Activated naive CD4-positive, alpha-beta T cell treated with anti-CD3 and anti-CD28 coated beads, Interleukin-2, amount 50 U/mL, for 72 hours (primary cell): ENCODE measurements at regions not wholly inside any gene's neighbourhood (a gene's known extent, or its start where the extent isn't known, plus 50 kb on each side); places are given as distances from the start of the nearest gene placed in this dataset.
"Not testable (repeated sequence)": the region's sequence is repeated elsewhere in the genome, so short reads cannot be mapped to it uniquely, and the experiment has no call there.

Experiments used
- ATAC-seq, 2 donors: fragments of 150-1000 bp; cut with Tn5 transposase; 2 replicates each; pipeline ENCODE4 v1.10.0; 2021; ENCODE audit warnings: mild to moderate bottlenecking in 2 of 2, moderate library complexity in 2 of 2
- DNase-seq, 2 donors: peaks; one replicate each; pipeline ENCODE4 v3.0.0; 2021 to 2022; ENCODE audit warnings: low spot score in 2 of 2
- H3K27ac Mint-ChIP-seq, 2 donors: one replicate each; pipeline ENCODE4 v1.8.0; 2022; ENCODE audit warnings: mild to moderate bottlenecking in 2 of 2, mixed read lengths in 2 of 2
- H3K36me3 Mint-ChIP-seq, 2 donors: one replicate each; pipeline ENCODE4 v1.8.0; 2022; ENCODE audit warnings: mixed read lengths in 2 of 2
- H3K9me3 Mint-ChIP-seq, 2 donors: one replicate each; pipeline ENCODE4 v1.8.0; 2022; ENCODE audit warnings: mixed read lengths in 2 of 2

DNA sequence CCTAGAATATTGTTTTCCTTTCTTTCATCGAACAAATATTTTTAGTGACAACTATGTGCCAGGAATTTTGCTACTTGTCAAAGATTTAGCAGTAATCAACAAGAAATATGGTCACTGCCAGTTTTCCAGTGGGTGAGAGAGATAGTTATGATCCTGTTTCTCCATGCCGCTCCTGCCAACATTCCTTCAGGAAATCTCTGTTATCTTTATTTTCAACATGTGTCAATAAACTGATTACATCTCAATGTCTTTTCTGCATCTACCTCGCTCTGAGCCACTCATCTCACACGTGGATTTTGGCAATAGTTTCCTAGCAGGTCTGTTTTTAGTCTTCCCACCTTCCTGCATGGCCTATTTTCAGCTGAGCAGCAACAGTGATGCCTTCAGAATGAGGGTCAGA, 650.0 kb upstream of the STXBP6 start:
- ATAC-seq: no peak

GRCh38 chr14:25698111-25698510, 648.2 kb upstream of the STXBP6 start:
- no peak overlapping the region for H3K27ac Mint-ChIP-seq
- H3K36me3 Mint-ChIP-seq: no peaks in the 10 kb centered on the region
- peaks cover 7 to 17% of the 10 kb centered on the region in 2 donors for H3K9me3 Mint-ChIP-seq
- ATAC-seq (no peak), DNase-seq (no peak)

More for the DNA sequence above, 650.0 kb upstream of the STXBP6 start:
- peaks cover 11 to 13% of the 10 kb centered on the region in 2 donors for H3K9me3 Mint-ChIP-seq
- no peak for DNase-seq
- H3K27ac Mint-ChIP-seq: no peak overlapping the region
- H3K36me3 Mint-ChIP-seq: no peaks in the 10 kb centered on the region

- peaks cover 17 to 27% of the 10 kb centered on the region in 2 donors for H3K9me3 Mint-ChIP-seq
- H3K27ac Mint-ChIP-seq: no peak overlapping the region
- no peak for DNase-seq
- no peaks in the 10 kb centered on the region for H3K36me3 Mint-ChIP-seq
- no peak for ATAC-seq
Measured at GRCh38 chr14:25696176-25696575, 646.2 kb upstream of the STXBP6 start.

- Mint-ChIP-seq H3K9me3 (peaks cover 11% of the 10 kb centered on the region in 2 donors), H3K36me3 (no peaks in the 10 kb centered on the region), H3K27ac (no peak overlapping the region)
- no peak for DNase-seq
- no peak for ATAC-seq
Measured at GRCh38 chr14:25685004-25685403, 635.1 kb upstream of the STXBP6 start.

DNA sequence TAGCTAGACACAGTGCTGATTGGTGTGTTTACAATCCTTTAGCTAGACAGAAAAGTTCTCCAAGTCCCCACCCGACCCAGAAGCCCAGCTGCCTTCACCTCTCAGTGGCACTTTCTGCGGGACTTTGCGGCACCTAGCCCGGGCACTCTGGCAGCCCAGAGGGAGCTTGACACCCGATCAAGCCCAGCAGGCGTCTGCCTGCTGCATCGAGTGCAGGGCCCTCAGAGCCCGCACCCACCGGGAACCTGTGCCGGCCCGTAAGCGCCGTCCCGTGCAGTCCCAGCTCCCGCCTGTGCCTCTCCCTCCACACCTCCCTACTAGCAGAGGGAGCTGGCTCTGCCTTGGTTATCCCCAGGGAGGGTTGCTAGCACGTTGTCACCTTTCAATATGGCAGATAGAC, 631.0 kb upstream of the STXBP6 start:
- H3K27ac Mint-ChIP-seq: no peak overlapping the region
- peaks cover 17 to 23% of the 10 kb centered on the region in 2 donors for H3K9me3 Mint-ChIP-seq
- ATAC-seq (no peak), DNase-seq (no peak)
- peaks cover 5% of the 10 kb centered on the region in 2 donors for H3K36me3 Mint-ChIP-seq

- not testable (repeated sequence) for ATAC-seq, DNase-seq, H3K36me3 Mint-ChIP-seq, H3K27ac Mint-ChIP-seq
- peaks cover 17 to 23% of the 10 kb centered on the region in 2 donors for H3K9me3 Mint-ChIP-seq
Measured at GRCh38 chr14:25680511-25680910, 630.6 kb upstream of the STXBP6 start.

DNA sequence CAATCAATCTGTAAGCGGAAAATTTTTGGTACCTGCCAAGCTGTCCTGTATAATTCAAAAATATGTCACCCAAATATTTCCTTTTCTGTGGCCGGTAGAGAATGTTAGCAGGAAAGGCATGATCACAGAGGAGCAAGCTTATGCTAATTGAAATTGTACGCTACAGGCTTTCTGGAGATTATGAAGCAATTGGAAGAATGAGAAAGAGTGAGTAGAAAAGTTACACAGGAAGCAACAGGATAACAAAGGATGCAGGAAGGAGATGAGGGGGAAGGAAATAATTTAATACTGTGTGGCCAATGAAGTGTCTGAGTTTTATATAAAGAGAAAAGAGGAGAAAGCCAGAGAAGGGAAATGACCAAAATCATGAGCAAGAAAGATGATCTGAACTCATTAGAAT, 627.2 kb upstream of the STXBP6 start:
- Mint-ChIP-seq H3K27ac (no peak overlapping the region), H3K36me3 (peaks cover 5% of the 10 kb centered on the region in 2 donors), H3K9me3 (peaks cover 14 to 35% of the 10 kb centered on the region in 2 donors)
- no peak for DNase-seq
- no peak for ATAC-seq

GRCh38 chr14:25667387-25667786, 617.4 kb upstream of the STXBP6 start:
- DNase-seq (no peak), ATAC-seq (no peak)
- Mint-ChIP-seq H3K9me3 (peaks cover 6 to 18% of the 10 kb centered on the region in 2 donors), H3K27ac (no peak overlapping the region), H3K36me3 (no peaks in the 10 kb centered on the region)

DNA sequence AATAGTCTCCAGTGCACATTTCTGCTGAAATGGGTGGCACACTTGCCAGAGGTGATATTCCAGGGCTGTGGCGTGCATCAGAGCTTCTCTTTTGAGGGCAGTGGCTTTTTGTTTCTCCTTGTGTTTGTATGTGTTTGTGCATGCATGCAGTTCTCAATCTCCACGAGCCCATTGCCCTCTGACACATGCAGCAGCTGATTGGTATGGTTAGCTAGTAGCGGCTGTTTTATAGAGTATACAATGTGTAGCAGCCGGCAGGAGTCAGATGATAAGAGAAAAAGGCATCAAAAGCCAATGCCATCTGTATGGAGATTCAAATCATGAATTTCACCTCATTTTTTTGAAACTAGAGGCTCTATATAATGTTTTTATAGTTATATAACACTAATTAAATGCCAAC, 616.9 kb upstream of the STXBP6 start:
- ATAC-seq (no peak), DNase-seq (no peak)
- Mint-ChIP-seq H3K9me3 (peaks cover 8 to 20% of the 10 kb centered on the region in 2 donors), H3K27ac (no peak overlapping the region), H3K36me3 (no peaks in the 10 kb centered on the region)

- no peak overlapping the region for H3K27ac Mint-ChIP-seq
- ATAC-seq (no peak), DNase-seq (no peak)
- peaks cover 20 to 25% of the 10 kb centered on the region in 2 donors for H3K9me3 Mint-ChIP-seq
- no peaks in the 10 kb centered on the region for H3K36me3 Mint-ChIP-seq
Measured at GRCh38 chr14:25658988-25659387, 609.0 kb upstream of the STXBP6 start.

- DNase-seq (no peak), ATAC-seq (no peak)
- Mint-ChIP-seq H3K9me3 (peaks cover 12 to 21% of the 10 kb centered on the region in 2 donors), H3K27ac (no peak overlapping the region), H3K36me3 (no peaks in the 10 kb centered on the region)
Measured at GRCh38 chr14:25630447-25630846, 580.5 kb upstream of the STXBP6 start.

DNA sequence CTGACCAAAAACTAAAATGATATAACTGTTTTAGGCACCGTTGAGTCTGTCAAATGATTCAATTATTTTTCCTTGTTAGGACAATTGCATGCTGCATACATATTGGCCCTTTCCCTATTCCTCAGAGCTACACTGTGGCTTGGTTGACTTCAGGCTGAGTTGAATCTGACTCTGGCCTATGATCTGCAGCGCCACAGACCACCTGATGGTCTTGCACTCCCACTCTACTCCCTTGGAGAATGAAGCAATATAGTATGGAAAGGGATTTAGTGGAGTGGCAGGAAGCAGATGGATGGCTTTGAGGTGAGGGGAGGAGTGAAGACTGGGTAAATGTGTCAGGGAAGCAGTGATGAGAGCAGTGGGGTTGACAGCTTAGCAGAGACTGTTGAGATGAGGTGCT, 579.0 kb upstream of the STXBP6 start:
- no peaks in the 10 kb centered on the region for H3K36me3 Mint-ChIP-seq
- ATAC-seq: no peak

GRCh38 chr14:25628390-25628789, 578.4 kb upstream of the STXBP6 start:
- DNase-seq (no peak), ATAC-seq (no peak)
- peaks cover 8 to 13% of the 10 kb centered on the region in 2 donors for H3K9me3 Mint-ChIP-seq
- no peak overlapping the region for H3K27ac Mint-ChIP-seq
- H3K36me3 Mint-ChIP-seq: no peaks in the 10 kb centered on the region

More for the DNA sequence above, 579.0 kb upstream of the STXBP6 start:
- peaks cover 12 to 13% of the 10 kb centered on the region in 2 donors for H3K9me3 Mint-ChIP-seq
- DNase-seq: no peak
- H3K27ac Mint-ChIP-seq: no peak overlapping the region

GRCh38 chr14:25626986-25627385, 577.0 kb upstream of the STXBP6 start:
- Mint-ChIP-seq H3K36me3 (no peaks in the 10 kb centered on the region), H3K9me3 (peaks cover 8 to 13% of the 10 kb centered on the region in 2 donors), H3K27ac (no peak overlapping the region)
- ATAC-seq: no peak
- DNase-seq: no peak

GRCh38 chr14:25622763-25623162, 572.8 kb upstream of the STXBP6 start:
- H3K9me3 Mint-ChIP-seq: peaks cover 12 to 27% of the 10 kb centered on the region in 2 donors
- H3K27ac Mint-ChIP-seq: no peak overlapping the region
- ATAC-seq (no peak), DNase-seq (no peak)
- peaks cover 0 to 9% of the 10 kb centered on the region in 2 donors for H3K36me3 Mint-ChIP-seq

DNA sequence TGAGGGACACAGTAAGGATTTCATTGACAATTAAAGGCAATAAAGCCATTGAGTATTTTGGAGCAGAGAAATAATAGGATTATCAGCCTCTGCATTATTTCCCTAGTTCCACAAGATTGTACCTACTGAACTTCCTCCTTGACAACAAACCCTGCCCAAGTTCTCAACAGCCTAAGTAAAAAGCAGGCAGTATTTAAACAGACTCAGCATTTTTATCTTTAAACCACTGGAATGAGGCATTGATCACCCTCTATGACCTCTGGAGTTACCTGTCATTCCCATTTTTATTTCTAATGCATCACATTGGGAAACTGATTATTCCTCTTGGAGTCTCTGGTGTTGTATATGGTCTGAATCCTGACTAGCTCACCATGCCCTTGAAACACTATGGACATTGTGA, 570.6 kb upstream of the STXBP6 start:
- DNase-seq (no peak), ATAC-seq (no peak)
- H3K36me3 Mint-ChIP-seq: peaks cover 0 to 13% of the 10 kb centered on the region in 2 donors
- H3K9me3 Mint-ChIP-seq: peaks cover 16 to 34% of the 10 kb centered on the region in 2 donors
- no peak overlapping the region for H3K27ac Mint-ChIP-seq

DNA sequence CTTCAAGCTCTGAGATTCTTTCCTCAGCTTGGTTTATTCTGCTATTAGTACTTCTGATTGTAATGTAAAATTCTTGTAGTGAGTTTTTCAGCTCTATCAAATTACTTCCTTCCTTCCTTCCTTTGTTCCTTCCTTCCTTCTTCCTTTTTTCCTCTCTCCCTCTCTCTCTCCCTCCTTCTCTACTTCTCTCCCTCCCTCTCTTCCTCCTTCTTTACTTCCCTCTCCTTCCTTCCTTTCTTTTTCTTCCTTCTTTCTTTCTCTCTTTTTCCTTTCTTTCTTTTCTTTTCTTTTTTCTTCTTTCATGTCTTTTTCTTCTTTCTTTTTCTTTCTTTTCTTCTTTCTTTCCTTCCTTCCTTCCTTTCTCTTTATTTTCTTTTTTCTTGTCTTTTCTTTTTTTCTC, 565.2 kb upstream of the STXBP6 start:
- Mint-ChIP-seq H3K9me3 (peaks cover 19 to 31% of the 10 kb centered on the region in 2 donors), H3K36me3 (peaks cover 0 to 18% of the 10 kb centered on the region in 2 donors), H3K27ac (no peak overlapping the region)
- DNase-seq: no peak
- no peak for ATAC-seq

- Mint-ChIP-seq H3K36me3 (peaks cover 6 to 7% of the 10 kb centered on the region in 2 donors), H3K9me3 (peaks cover 22 to 24% of the 10 kb centered on the region in 2 donors), H3K27ac (no peak overlapping the region)
- DNase-seq: no peak
- ATAC-seq: no peak
Measured at GRCh38 chr14:25607192-25607591, 557.2 kb upstream of the STXBP6 start.

- no peak overlapping the region for H3K27ac Mint-ChIP-seq
- peaks cover 38% of the 10 kb centered on the region in 2 donors for H3K9me3 Mint-ChIP-seq
- DNase-seq: no peak
- no peak for ATAC-seq
- H3K36me3 Mint-ChIP-seq: peaks cover 12 to 13% of the 10 kb centered on the region in 2 donors
Measured at GRCh38 chr14:25602106-25602505, 552.2 kb upstream of the STXBP6 start.
